HepG2 (cell line): ENCODE measurements at regions not wholly inside any gene's neighbourhood (a gene's known extent, or its start where the extent isn't known, plus 50 kb on each side); places are given as distances from the start of the nearest gene placed in this dataset.
A peak's percentile ranks its signal among the peaks of the same experiment; 100 is the strongest.

Experiments
- ATAC-seq: fragments of 200-7000 bp; cut with Tn5 transposase; 3 replicates; pipeline ENCODE4 v1.9.1; 2020; ENCODE audit warnings: mild to moderate bottlenecking, moderate library complexity
- BruUV-seq: library from RNA; stranded (reverse); fragments of 400-500 nt; replicated peaks from 2 replicates; lab custom pipeline; 2021; lab: Mats Ljungman, UMichigan
- CTCF ChIA-PET: fragments of 300-600 bp; formaldehyde crosslinking; extraction: SDS; loops from one replicate; lab custom pipeline; 2021; ENCODE audit warnings: low total read pairs, inconsistent platforms, low intra/inter-chr PET ratio; lab: Yijun Ruan, JAX
- POLR2A ChIA-PET: fragments of 350-600 bp; sonication (Branson Sonifier 250); formaldehyde crosslinking; loops from one replicate; lab custom pipeline; 2020; ENCODE audit warnings: antibody characterized with exemption, inconsistent platforms; lab: Yijun Ruan, JAX
- DNase-seq: peaks from one replicate; pipeline ENCODE4 v3.0.0-alpha.2; 2015; ENCODE audit warnings: low spot score
- FAIRE-seq: peaks from 3 replicates; lab custom pipeline; 2011; peaks lifted over from hg19 to GRCh38; lab: Jason Lieb, UNC
- H2AFZ ChIP-seq: one replicate; pipeline ENCODE4 v1.6.1; 2011; ENCODE audit warnings: low read length, inconsistent platforms
- H3K27ac ChIP-seq: fragments of 300-600 bp; 3 replicates; pipeline ENCODE4 v1.8.0; 2011; ENCODE audit warnings: mixed run types, mild to moderate bottlenecking, mixed read lengths, low read length, inconsistent platforms; ENCODE audit not compliant: insufficient read depth; ENCODE audit errors: extremely low read length
- H3K27me3 ChIP-seq, 2 experiments: fragments of 200-600 bp in 1 of 2; 2 replicates in 1 of 2; 3 replicates in 1 of 2; pipeline versions ENCODE4 v1.6.0 to v1.8.0; 2011; ENCODE audit warnings: low read length in 2 of 2, mild to moderate bottlenecking in 2 of 2, moderate library complexity in 2 of 2, inconsistent platforms in 1 of 2; ENCODE audit not compliant: insufficient read depth in 2 of 2, control insufficient read depth in 1 of 2
- H3K36me3 ChIP-seq, 2 experiments: fragments of 200-600 bp in 1 of 2; replicated peaks in 1 of 2; 2 replicates in 1 of 2; 3 replicates in 1 of 2; pipeline versions ENCODE4 v1.5.1 to v1.8.0; 2011; ENCODE audit warnings: low read length in 2 of 2, inconsistent platforms in 1 of 2; ENCODE audit not compliant: insufficient read depth in 2 of 2, control insufficient read depth in 1 of 2
- H3K4me1 ChIP-seq: 2 replicates; pipeline ENCODE4 v1.5.1; 2012; ENCODE audit warnings: low read length, inconsistent platforms; ENCODE audit not compliant: insufficient read depth
- H3K4me2 ChIP-seq: 2 replicates; pipeline ENCODE4 v1.6.0; 2011; ENCODE audit warnings: low read depth, low read length, inconsistent platforms
- H3K4me3 ChIP-seq, 3 experiments: fragments of 200-600 bp in 1 of 3; sonication (generic), shearing (Covaris generic) in 1 of 3; replicated peaks in 1 of 3; 2 replicates each; pipeline ENCODE4 v1.5.1; 2011 to 2016; ENCODE audit warnings: low read length in 3 of 3, inconsistent platforms in 2 of 3, low read depth in 2 of 3, mild to moderate bottlenecking in 2 of 3, control low read depth in 1 of 3, mixed read lengths in 1 of 3; ENCODE audit not compliant: insufficient read depth in 1 of 3
- H3K79me2 ChIP-seq: one replicate; pipeline ENCODE4 v1.6.1; 2011; ENCODE audit warnings: low read length, inconsistent platforms; ENCODE audit not compliant: insufficient read depth
- H3K9ac ChIP-seq: 2 replicates; pipeline ENCODE4 v1.6.0; 2011; ENCODE audit warnings: mild to moderate bottlenecking, low read depth, low read length, inconsistent platforms; ENCODE audit not compliant: insufficient read depth
- H3K9me3 ChIP-seq: 2 replicates; pipeline ENCODE4 v1.5.1; 2012; ENCODE audit warnings: mild to moderate bottlenecking, low read length
- H4K20me1 ChIP-seq: 2 replicates; pipeline ENCODE4 v1.6.0; 2011; ENCODE audit warnings: inconsistent platforms, mild to moderate bottlenecking, low read length, moderate library complexity; ENCODE audit not compliant: insufficient read depth
- CREB1 ChIP-seq, 2 experiments: fragments of 450-650 bp in 1 of 2; IDR thresholded peaks; 2 replicates each; pipeline ENCODE4 v1.6.1; 2016 to 2017; ENCODE audit warnings: control low read depth in 1 of 2, mild to moderate bottlenecking in 1 of 2, missing compliant biosample characterization in 1 of 2, missing genetic modification characterization in 1 of 2
- CREB3 ChIP-seq: sonication (generic); formaldehyde crosslinking; IDR thresholded peaks from 2 replicates; pipeline ENCODE4 v1.5.0; 2020; ENCODE audit warnings: missing genetic modification reagents
- HBP1 ChIP-seq: IDR thresholded peaks from 2 replicates; pipeline ENCODE4 v1.6.1; 2016; ENCODE audit warnings: low read depth, control low read depth
- ZNF646 ChIP-seq: sonication (generic); formaldehyde crosslinking; IDR thresholded peaks from 2 replicates; pipeline ENCODE4 v1.9.0; 2021; ENCODE audit warnings: mild to moderate bottlenecking, missing genetic modification reagents
- WGBS: methylation state at CpG from one replicate; pipeline ENCODE4 v1.1.6; 2017; ENCODE audit warnings: low lambda C conversion rate; 5-methylcytosine and 5-hydroxymethylcytosine counted together
- in situ Hi-C: cut with HindIII; loops from 2 replicates; pipeline ENCODE4 v1.10.0; 2017; ENCODE audit warnings: low pct_unique_long_range_greater_than_20kb; ENCODE audit not compliant: extremely low pct_ligation_motif_present
- intact Hi-C: fragments of 100-400 bp; cut with micrococcal nuclease; formaldehyde crosslinking; loops from one replicate; pipeline ENCODE4 v1.10.0; 2022; ENCODE audit not compliant: unreplicated experiment

DNA sequence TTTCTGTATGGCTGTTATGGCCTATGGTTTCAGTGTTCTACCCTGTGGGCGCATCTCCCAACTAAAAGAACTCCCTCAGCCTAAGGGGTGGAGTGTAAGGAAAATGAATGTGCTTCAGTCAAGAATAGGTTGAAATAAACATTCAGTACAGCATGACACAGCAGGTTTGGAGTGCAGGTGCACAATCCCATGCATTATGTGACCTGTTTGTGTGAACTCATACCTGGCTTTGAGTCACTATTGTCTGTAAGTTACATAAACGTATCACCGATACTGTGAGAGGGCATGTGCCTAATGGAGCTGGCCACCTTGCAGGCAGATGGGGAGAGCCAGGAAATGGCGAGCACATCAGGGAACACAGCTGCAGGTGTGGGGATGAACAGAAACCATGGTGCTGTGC, 216.0 kb downstream of the DSEL start:
- ChIA-PET POLR2A (no interaction called here), CTCF (no interaction called here)
- H2AFZ ChIP-seq, result no peak overlapping the region
- in situ Hi-C loops (no loop called here), intact Hi-C loops (loop anchor here (1.0 kb wide), 1 partner anchor 9 kb away; no protein-coding TSS in a partner anchor)
- no peaks in the 10 kb centered on the region for H3K4me1 ChIP-seq
- FAIRE-seq (no peak), ATAC-seq (no peak), DNase-seq (no peak)
- no peaks in the 10 kb centered on the region for H4K20me1 ChIP-seq
- no peaks in the 10 kb centered on the region for H3K79me2 ChIP-seq
- BruUV-seq, result no TSS peak
- H3K27me3 ChIP-seq, result no peaks in the 10 kb centered on the region
- 10% methylated on average over 3 of the region's 4 CpGs for WGBS
- H3K4me3 ChIP-seq, result no peak overlapping the region
- no peak overlapping the region for H3K9ac ChIP-seq
- H3K27ac ChIP-seq, result no peak overlapping the region
- TF ChIP-seq ZNF646 (CRISPR knock-in tag), result no peak
- H3K9me3 ChIP-seq, result peaks cover 18% of the 10 kb centered on the region
- no peaks in the 10 kb centered on the region for H3K36me3 ChIP-seq
- H3K4me2 ChIP-seq, result no peak overlapping the region

DNA sequence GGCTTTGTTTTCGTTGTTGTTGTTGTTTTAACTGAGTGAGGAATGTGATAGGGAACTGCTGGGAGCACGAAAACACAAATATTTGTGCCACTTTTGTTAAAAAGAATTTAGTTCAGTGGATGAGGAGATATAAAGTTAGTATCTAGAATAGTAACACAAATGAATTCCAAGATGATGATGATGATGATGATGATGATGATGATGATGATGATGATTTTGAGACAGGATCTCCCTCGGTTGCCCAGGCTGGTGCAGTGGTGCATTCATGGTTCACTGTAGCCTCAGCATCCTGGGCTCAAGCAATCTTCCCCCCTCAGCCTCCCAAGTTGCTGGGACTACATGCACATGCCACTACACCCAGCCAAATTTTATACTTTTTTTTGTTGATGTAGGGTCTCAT, 223.7 kb downstream of the DSEL start:
- Histone ChIP-seq H3K4me3 (no peak overlapping the region), H4K20me1 (no peaks in the 10 kb centered on the region), H3K4me2 (no peak overlapping the region), H3K9me3 (no peaks in the 10 kb centered on the region), H3K27me3 (no peaks in the 10 kb centered on the region), H3K9ac (no peak overlapping the region), H3K36me3 (no peaks in the 10 kb centered on the region), H2AFZ (no peak overlapping the region), H3K27ac (no peak overlapping the region), H3K79me2 (no peaks in the 10 kb centered on the region), H3K4me1 (no peaks in the 10 kb centered on the region)
- ATAC-seq (no peak), DNase-seq (no peak), FAIRE-seq (no peak)
- WGBS, result 0% methylated on average over 3 of the region's 3 CpGs
- in situ Hi-C loops (no loop called here), intact Hi-C loops (no loop called here)
- TF ChIP-seq CREB1 (IDR thresholded peaks at IDR 0.05) (peak; percentile 64), CREB1 (CRISPR knock-in tag; IDR thresholded peaks at IDR 0.05) (no peak), CREB3 (CRISPR knock-in tag) (no peak), HBP1 (no peak)
- ChIA-PET CTCF (no interaction called here), POLR2A (no interaction called here)
- no TSS peak for BruUV-seq
